ENCODE measurements at regions not wholly inside any gene's neighbourhood (a gene's known extent, or its start where the extent isn't known, plus 50 kb on each side); places are given as distances from the start of the nearest gene placed in this dataset.

- H3K9me3 ChIP-seq, result no peaks in the 10 kb centered on the region
Measured at GRCh38 chrX:122878269-122878668, 305.8 kb upstream of the GRIA3 start.

DNA sequence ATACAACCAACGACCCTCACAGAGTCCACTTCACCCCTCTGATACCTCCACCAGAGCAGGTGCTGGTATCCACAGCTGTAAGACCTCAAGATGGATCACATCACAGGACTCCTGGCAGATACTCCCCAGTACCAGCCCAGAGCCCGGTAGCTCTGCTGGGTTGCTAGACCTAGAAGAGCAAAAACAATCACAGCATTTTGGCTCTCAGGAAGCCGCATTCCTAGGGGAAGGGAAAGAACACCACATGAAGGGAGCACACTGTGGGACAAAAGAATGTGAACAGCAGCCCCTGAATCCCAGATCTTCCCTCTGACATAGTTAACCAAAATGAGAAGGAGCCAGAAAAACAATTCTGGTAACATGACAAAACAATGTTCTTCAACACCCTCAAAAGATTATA, 303.1 kb upstream of the GRIA3 start:
- 64 to 75% (median 70%) methylated on average over 3 of the region's 3 CpGs for WGBS, 3 donors
- no peak for DNase-seq
- Histone ChIP-seq H3K4me1 (ENCODE audit: insufficient read depth) (no peaks in the 10 kb centered on the region), H3K27ac (no peak overlapping the region), H3K36me3 (no peaks in the 10 kb centered on the region), H3K9me3 (no peaks in the 10 kb centered on the region), H3K27me3 (no peaks in the 10 kb centered on the region), H3K4me3 (no peak overlapping the region)
- intact Hi-C loops (cut with DNase I), result no loop called here
- TF ChIP-seq POLR2A (IDR thresholded peaks at IDR 0.05), result no peak
- TF ChIP-seq, protein P1, sequence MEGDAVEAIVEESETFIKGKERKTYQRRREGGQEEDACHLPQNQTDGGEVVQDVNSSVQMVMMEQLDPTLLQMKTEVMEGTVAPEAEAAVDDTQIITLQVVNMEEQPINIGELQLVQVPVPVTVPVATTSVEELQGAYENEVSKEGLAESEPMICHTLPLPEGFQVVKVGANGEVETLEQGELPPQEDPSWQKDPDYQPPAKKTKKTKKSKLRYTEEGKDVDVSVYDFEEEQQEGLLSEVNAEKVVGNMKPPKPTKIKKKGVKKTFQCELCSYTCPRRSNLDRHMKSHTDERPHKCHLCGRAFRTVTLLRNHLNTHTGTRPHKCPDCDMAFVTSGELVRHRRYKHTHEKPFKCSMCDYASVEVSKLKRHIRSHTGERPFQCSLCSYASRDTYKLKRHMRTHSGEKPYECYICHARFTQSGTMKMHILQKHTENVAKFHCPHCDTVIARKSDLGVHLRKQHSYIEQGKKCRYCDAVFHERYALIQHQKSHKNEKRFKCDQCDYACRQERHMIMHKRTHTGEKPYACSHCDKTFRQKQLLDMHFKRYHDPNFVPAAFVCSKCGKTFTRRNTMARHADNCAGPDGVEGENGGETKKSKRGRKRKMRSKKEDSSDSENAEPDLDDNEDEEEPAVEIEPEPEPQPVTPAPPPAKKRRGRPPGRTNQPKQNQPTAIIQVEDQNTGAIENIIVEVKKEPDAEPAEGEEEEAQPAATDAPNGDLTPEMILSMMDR (IDR thresholded peaks at IDR 0.05), result no peak
- no peak for TF ChIP-seq EP300 (IDR thresholded peaks at IDR 0.05)

More at GRCh38 chrX:122878269-122878668, 305.8 kb upstream of the GRIA3 start:
- intact Hi-C loops (cut with DNase I), result no loop called here
- Histone ChIP-seq H3K4me1 (ENCODE audit: insufficient read depth) (no peaks in the 10 kb centered on the region), H3K36me3 (no peaks in the 10 kb centered on the region), H3K27me3 (no peaks in the 10 kb centered on the region), H3K27ac (no peak overlapping the region), H3K4me3 (no peak overlapping the region)
- DNase-seq, result no peak
- TF ChIP-seq EP300 (IDR thresholded peaks at IDR 0.05), result no peak
- TF ChIP-seq, protein P1 (IDR thresholded peaks at IDR 0.05), result no peak
- no peak for TF ChIP-seq POLR2A (IDR thresholded peaks at IDR 0.05)
- WGBS, 3 donors, result 72 to 84% (median 74%) methylated on average over 2 of the region's 2 CpGs

DNA sequence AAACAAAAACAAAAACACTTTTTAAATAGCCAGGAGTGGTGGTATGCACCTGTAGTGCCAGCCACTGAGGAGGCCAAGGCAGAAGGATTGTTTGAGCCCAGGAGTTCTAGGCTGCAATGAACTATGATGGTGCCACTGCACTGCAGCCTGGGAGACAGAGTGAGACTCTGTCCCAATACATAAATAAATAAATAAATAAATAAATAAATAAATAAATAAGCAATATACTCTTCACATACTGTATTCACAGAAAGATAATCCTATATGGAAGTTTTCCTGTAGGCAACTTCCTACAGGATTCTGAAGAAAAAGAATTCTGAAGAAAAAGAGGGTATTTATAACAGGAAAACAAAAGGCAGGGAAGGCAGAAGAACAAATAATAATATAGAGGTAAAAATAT, 293.3 kb upstream of the GRIA3 start:
- TF ChIP-seq EP300 (IDR thresholded peaks at IDR 0.05), result no peak
- TF ChIP-seq, protein P1 (IDR thresholded peaks at IDR 0.05), result no peak
- intact Hi-C loops (cut with DNase I), result no loop called here
- Histone ChIP-seq H3K27ac (no peak overlapping the region), H3K9me3 (no peaks in the 10 kb centered on the region), H3K27me3 (no peaks in the 10 kb centered on the region), H3K36me3 (no peaks in the 10 kb centered on the region), H3K4me3 (no peak overlapping the region), H3K4me1 (ENCODE audit: insufficient read depth) (no peaks in the 10 kb centered on the region)
- DNase-seq, result no peak

GRCh38 chrX:122906726-122907125, 277.4 kb upstream of the GRIA3 start:
- Histone ChIP-seq H3K9me3 (no peaks in the 10 kb centered on the region), H3K4me3 (no peak overlapping the region), H3K4me1 (ENCODE audit: insufficient read depth) (no peaks in the 10 kb centered on the region), H3K27ac (no peak overlapping the region), H3K27me3 (no peaks in the 10 kb centered on the region), H3K36me3 (no peaks in the 10 kb centered on the region)
- DNase-seq, result no peak
- WGBS, 3 donors, result 76 to 86% (median 85%) methylated on average over 7 of the region's 7 CpGs
- intact Hi-C loops (cut with DNase I), result no loop called here
- no peak for TF ChIP-seq EP300 (IDR thresholded peaks at IDR 0.05)
- TF ChIP-seq POLR2A (IDR thresholded peaks at IDR 0.05), result no peak
- TF ChIP-seq, protein P1 (IDR thresholded peaks at IDR 0.05), result no peak

GRCh38 chrX:122907375-122907774, 276.7 kb upstream of the GRIA3 start:
- 63 to 80% (median 67%) methylated on average over 1 of the region's 1 CpG for WGBS, 3 donors
- intact Hi-C loops (cut with DNase I), result no loop called here
- Histone ChIP-seq H3K4me3 (no peak overlapping the region), H3K9me3 (no peaks in the 10 kb centered on the region), H3K27ac (no peak overlapping the region), H3K36me3 (no peaks in the 10 kb centered on the region), H3K27me3 (no peaks in the 10 kb centered on the region), H3K4me1 (ENCODE audit: insufficient read depth) (no peaks in the 10 kb centered on the region)
- TF ChIP-seq EP300 (IDR thresholded peaks at IDR 0.05), result no peak
- TF ChIP-seq, protein P1 (IDR thresholded peaks at IDR 0.05), result no peak
- no peak for DNase-seq

Data from ovary (tissue), 7 donors.